Nephron progenitor cell (in vitro differentiated cells): ENCODE measurements at regions not wholly inside any gene's neighbourhood (a gene's known extent, or its start where the extent isn't known, plus 50 kb on each side); places are given as distances from the start of the nearest gene placed in this dataset.
A peak's percentile ranks its signal among the peaks of the same experiment; 100 is the strongest.

Experiments used
- DNase-seq: peaks from one replicate; pipeline ENCODE4 v3.0.0; 2021
- H3K27ac Mint-ChIP-seq: 2 replicates; pipeline ENCODE4 v1.8.0; 2021; ENCODE audit warnings: mild to moderate bottlenecking, moderate library complexity, mixed read lengths
- H3K27me3 Mint-ChIP-seq: 2 replicates; pipeline ENCODE4 v1.8.0; 2021; ENCODE audit warnings: mild to moderate bottlenecking, low read depth, mixed read lengths; ENCODE audit not compliant: poor library complexity
- H3K36me3 Mint-ChIP-seq: 2 replicates; pipeline ENCODE4 v1.8.0; 2021; ENCODE audit warnings: low read depth, mixed read lengths
- H3K4me1 Mint-ChIP-seq: 2 replicates; pipeline ENCODE4 v1.8.0; 2021; ENCODE audit warnings: mixed read lengths
- H3K4me3 Mint-ChIP-seq: 2 replicates; pipeline ENCODE4 v1.8.0; 2021; ENCODE audit warnings: mild to moderate bottlenecking, moderate library complexity, mixed read lengths
- H3K9me3 Mint-ChIP-seq: 2 replicates; pipeline ENCODE4 v1.8.0; 2021; ENCODE audit warnings: mild to moderate bottlenecking, moderate library complexity, mixed read lengths
- TF ChIP-seq, protein P1 (sequence below): fragments of 200-600 bp; sonication (generic); IDR thresholded peaks from 2 replicates; pipeline ENCODE4 v1.5.0; 2021; ENCODE audit warnings: antibody characterized with exemption

DNA sequence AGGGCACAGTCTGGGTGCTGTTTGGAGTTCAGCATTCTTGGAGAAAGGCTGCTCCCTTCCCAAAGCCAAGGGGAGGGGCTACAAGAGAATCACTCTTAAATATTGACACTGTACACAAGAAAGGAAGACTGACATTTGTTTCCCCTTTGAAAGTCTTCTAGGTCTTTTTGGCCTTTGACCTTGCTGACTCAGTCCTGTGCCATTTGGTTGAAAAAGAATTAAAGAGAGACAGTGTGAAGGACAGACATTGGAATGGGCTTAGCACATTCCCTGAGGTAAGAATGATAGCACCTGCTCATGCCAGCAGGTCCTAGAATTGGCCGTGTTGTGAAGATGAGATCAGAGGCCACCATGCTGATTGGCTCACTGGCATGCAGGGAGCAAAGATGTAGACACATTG is 271.4 kb upstream of the ZNF608 start:
- peaks cover 41% of the 10 kb centered on the region for H3K4me1 Mint-ChIP-seq
- no peaks in the 10 kb centered on the region for H3K36me3 Mint-ChIP-seq
- no peaks in the 10 kb centered on the region for H3K27me3 Mint-ChIP-seq
- TF ChIP-seq, protein P1, sequence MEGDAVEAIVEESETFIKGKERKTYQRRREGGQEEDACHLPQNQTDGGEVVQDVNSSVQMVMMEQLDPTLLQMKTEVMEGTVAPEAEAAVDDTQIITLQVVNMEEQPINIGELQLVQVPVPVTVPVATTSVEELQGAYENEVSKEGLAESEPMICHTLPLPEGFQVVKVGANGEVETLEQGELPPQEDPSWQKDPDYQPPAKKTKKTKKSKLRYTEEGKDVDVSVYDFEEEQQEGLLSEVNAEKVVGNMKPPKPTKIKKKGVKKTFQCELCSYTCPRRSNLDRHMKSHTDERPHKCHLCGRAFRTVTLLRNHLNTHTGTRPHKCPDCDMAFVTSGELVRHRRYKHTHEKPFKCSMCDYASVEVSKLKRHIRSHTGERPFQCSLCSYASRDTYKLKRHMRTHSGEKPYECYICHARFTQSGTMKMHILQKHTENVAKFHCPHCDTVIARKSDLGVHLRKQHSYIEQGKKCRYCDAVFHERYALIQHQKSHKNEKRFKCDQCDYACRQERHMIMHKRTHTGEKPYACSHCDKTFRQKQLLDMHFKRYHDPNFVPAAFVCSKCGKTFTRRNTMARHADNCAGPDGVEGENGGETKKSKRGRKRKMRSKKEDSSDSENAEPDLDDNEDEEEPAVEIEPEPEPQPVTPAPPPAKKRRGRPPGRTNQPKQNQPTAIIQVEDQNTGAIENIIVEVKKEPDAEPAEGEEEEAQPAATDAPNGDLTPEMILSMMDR: no peak
- no peak for DNase-seq
- H3K27ac Mint-ChIP-seq: no peak overlapping the region
- H3K4me3 Mint-ChIP-seq: no peak overlapping the region
- H3K9me3 Mint-ChIP-seq: no peaks in the 10 kb centered on the region

DNA sequence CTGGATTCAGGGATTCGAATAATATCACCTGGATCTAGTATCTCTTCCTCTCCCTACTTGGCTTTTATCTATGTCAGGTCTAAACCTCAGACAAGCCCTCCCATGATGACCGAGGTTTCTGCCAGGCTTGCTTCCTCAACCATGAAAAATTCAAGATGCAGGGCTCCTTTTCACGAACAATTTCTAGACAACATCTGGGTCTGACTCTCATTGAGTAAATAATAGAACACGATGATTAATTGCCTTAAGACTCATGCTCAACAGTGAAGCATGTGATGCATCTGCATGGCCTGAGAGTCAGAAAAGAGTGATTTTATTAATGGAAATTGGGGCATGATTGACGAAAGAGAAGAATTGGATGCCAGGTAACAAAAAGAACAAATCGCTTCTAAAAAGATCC is 277.2 kb upstream of the ZNF608 start:
- Mint-ChIP-seq H3K27ac (no peak overlapping the region), H3K9me3 (peaks cover 9% of the 10 kb centered on the region), H3K4me1 (peaks cover 13% of the 10 kb centered on the region), H3K4me3 (no peak overlapping the region), H3K36me3 (peaks cover 7% of the 10 kb centered on the region), H3K27me3 (peaks cover 3% of the 10 kb centered on the region)
- TF ChIP-seq, protein P1: no peak
- no peak for DNase-seq

DNA sequence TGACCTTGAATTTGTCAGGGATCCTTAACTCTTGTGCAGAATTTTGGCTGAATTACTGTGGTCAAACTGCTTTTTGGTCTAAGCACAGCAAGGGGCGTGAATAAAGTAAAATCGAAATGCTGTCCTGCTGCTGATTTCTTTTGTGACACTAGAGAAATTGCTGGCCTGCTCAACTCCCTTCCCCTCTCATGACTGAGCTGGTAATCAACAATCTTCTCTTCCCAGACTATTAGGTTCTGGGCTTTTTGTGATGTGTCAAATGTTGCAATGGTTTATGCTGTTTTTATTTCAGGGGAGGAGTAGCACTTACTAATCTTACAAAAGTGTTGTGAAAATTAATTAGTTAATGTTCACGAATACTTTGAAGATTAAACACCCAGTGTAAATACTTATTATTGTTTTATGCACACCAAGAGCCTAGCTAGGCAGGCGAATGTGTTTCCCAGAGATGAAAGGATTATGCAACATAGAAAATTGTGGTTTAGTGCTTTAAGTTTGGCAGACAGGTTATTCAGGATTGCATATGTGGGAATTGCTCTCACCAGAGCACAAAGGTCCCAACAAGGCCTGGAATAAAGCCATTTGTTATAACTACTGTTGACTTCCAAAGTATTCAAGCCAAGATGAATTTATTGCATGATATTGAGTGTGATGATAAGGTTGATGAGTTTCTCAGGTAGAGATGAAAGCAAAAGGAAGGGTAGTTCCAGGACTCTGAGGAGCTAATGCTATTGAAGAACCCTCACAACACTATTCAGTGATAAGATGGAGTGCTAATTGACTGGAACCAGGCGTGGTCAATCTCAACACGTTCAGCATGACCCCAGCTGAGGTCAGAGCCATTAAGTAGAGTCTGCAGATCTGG is 280.7 kb upstream of the ZNF608 start:
- no peak for DNase-seq
- TF ChIP-seq, protein P1: no peak
- H3K4me1 Mint-ChIP-seq: peaks cover 13% of the 10 kb centered on the region
- peaks cover 9% of the 10 kb centered on the region for H3K9me3 Mint-ChIP-seq
- H3K36me3 Mint-ChIP-seq: peaks cover 7% of the 10 kb centered on the region
- H3K27ac Mint-ChIP-seq: peak overlapping the region; percentile 19
- H3K27me3 Mint-ChIP-seq: peaks cover 3% of the 10 kb centered on the region
- no peak overlapping the region for H3K4me3 Mint-ChIP-seq

DNA sequence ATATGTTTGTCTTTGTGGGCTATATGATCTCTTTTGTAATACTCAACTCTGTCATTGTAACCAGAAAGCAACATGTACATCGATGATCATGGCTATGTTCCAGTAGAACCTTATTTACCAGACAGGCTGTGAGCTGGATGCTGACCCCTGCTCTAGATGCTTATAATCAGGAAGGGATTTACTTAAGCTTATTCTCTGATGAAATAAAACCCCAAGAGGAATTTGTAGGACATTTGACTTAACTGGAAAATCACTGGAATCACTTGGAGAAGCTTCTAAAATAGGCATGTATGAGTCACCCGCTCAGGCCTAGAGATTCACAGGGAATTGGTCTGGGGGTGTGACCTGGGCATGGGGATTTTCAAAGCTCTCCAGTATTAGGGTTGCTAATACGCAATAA is 285.8 kb upstream of the ZNF608 start:
- Mint-ChIP-seq H3K27ac (no peak overlapping the region), H3K4me1 (peaks cover 5% of the 10 kb centered on the region), H3K27me3 (peaks cover 2% of the 10 kb centered on the region), H3K36me3 (peaks cover 5% of the 10 kb centered on the region), H3K4me3 (no peak overlapping the region), H3K9me3 (peaks cover 6% of the 10 kb centered on the region)
- TF ChIP-seq, protein P1: no peak
- no peak for DNase-seq

DNA sequence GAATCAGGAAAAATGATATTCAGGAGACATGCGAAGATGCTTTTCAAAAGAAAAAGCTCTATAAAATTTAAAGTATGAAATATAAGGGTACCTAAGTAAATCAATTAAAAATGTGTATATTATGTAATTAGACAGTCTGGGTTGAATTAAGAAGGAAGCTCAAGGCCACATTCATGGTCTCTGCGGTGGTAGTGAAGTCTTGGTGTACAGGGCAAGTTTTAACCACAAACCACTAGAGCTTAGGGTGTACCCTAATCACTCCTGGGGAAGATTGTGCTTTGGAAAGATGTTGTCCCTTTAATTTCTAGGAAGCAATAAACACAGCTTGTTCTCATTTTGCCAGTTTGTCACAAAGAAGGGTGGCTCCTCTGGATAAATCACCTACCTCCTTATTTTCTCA is 287.2 kb upstream of the ZNF608 start:
- peaks cover 4% of the 10 kb centered on the region for H3K36me3 Mint-ChIP-seq
- TF ChIP-seq, protein P1: no peak
- H3K9me3 Mint-ChIP-seq: peaks cover 4% of the 10 kb centered on the region
- peaks cover 11% of the 10 kb centered on the region for H3K4me1 Mint-ChIP-seq
- no peak overlapping the region for H3K27ac Mint-ChIP-seq
- no peak overlapping the region for H3K4me3 Mint-ChIP-seq
- H3K27me3 Mint-ChIP-seq: peaks cover 2% of the 10 kb centered on the region
- no peak for DNase-seq

DNA sequence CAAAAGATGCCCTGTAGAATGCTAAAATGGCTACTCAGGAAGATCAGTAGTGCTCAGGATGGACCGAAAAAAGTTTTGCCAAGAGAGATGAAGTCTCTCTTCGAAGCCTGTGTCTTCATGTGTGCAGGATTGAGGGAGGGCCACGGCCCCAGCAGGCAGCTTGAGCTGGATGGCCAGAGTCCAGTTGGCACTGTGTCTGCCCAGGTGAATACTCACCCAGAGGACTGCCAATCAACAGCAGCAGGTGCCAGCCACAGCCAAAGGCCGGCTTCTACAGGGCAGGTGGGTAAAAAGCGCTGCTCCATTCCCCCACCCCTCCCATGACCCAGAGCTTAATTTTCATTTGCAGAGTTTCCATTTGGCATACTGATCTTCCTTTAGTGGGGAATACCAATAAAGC is 287.9 kb upstream of the ZNF608 start:
- peaks cover 4% of the 10 kb centered on the region for H3K36me3 Mint-ChIP-seq
- peaks cover 12% of the 10 kb centered on the region for H3K4me1 Mint-ChIP-seq
- peaks cover 2% of the 10 kb centered on the region for H3K27me3 Mint-ChIP-seq
- DNase-seq: no peak
- H3K9me3 Mint-ChIP-seq: peaks cover 4% of the 10 kb centered on the region
- no peak overlapping the region for H3K27ac Mint-ChIP-seq
- TF ChIP-seq, protein P1: no peak
- H3K4me3 Mint-ChIP-seq: no peak overlapping the region
